ENCODE measurements at regions not wholly inside any gene's neighbourhood (a gene's known extent, or its start where the extent isn't known, plus 50 kb on each side); places are given as distances from the start of the nearest gene placed in this dataset.

DNA sequence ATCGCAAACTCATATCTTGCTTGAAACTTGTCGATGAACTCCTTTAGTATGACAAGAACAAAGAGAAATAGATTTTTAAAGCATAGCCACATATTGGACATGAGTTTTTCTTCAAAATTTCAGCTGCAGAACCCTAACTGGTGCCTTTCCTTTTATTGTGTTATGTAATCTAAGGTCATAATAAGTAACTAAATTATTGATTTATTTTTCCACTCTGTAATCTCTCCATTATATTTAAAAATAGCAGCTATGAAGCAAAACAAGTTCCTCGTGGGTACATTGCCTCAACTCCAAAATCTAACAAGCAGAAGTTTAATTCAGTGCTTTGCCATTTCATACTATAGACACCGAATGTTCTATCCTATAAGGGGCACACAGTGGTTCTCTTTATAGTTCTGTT is 159.2 kb upstream of the PRSS1 start:
- no peak overlapping the region for H3K4me3 ChIP-seq (ENCODE audit: control insufficient read depth, low read depth, low read length)
- no peak for DNase-seq (ENCODE audit: low read depth)
- no peak for TF ChIP-seq CTCF (conservative IDR thresholded peaks at IDR 0.05; ENCODE audit: control insufficient read depth, insufficient read depth, low read depth, low read length)

- peak; percentile 96 for TF ChIP-seq CTCF (conservative IDR thresholded peaks at IDR 0.05; ENCODE audit: control insufficient read depth, insufficient read depth, low read depth, low read length)
Observed at GRCh38 chr7:142587578-142588191, 161.6 kb upstream of the PRSS1 start.

GRCh38 chr7:142586611-142587010 is 162.7 kb upstream of the PRSS1 start:
- DNase-seq (ENCODE audit: low read depth) = no peak
- TF ChIP-seq CTCF (conservative IDR thresholded peaks at IDR 0.05; ENCODE audit: control insufficient read depth, insufficient read depth, low read depth, low read length) = no peak
- H3K4me3 ChIP-seq (ENCODE audit: control insufficient read depth, low read depth, low read length) = no peak overlapping the region

More at GRCh38 chr7:142587578-142588191, 161.6 kb upstream of the PRSS1 start:
- peak; percentile 87 for DNase-seq (ENCODE audit: low read depth)
- H3K4me3 ChIP-seq (ENCODE audit: control insufficient read depth, low read depth, low read length) = no peak overlapping the region

DNA sequence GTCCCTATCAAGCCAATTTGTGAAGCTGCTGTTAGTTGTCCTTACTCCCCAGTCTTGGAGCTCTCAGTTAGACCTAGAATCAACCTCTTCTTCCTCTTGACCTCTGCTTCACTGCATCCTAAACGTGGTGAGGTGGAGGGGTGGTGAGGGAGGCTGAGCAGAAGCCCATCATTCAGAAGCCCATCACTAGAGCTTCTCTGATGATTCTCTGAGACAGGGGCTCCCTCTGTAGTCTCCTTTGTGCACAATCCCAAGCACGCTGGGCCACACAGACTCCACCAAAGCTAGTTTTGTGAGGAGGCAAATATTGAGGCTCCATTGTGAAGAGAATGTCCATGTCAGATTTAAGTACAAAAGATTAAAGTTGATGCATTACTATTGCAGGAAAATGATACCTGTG is 163.8 kb upstream of the PRSS1 start:
- H3K4me3 ChIP-seq (ENCODE audit: control insufficient read depth, low read depth, low read length) = no peak overlapping the region
- DNase-seq (ENCODE audit: low read depth) = no peak
- TF ChIP-seq CTCF (conservative IDR thresholded peaks at IDR 0.05; ENCODE audit: control insufficient read depth, insufficient read depth, low read depth, low read length) = peak; percentile 19

DNA sequence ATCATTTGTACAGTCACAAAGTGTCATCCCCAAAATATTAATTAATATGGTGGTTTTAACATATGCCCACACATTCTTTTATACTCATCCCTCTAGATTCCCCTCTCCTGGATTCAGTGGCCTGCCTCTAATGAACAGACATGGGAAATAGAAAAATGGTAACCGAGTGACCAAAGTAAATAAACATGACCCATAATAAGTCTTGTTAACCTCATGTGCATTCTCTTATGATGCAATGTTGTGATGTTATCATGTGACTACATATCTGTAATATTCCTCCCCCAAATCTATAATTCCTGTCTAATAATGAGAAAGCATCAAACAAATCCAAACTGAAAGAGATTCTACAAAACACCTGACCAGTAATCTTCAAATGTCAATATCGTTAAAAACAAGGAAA is 164.5 kb upstream of the PRSS1 start:
- no peak for TF ChIP-seq CTCF (conservative IDR thresholded peaks at IDR 0.05; ENCODE audit: control insufficient read depth, insufficient read depth, low read depth, low read length)
- H3K4me3 ChIP-seq (ENCODE audit: control insufficient read depth, low read depth, low read length) = no peak overlapping the region
- DNase-seq (ENCODE audit: low read depth) = peak; percentile 51

GRCh38 chr7:142583446-142583845 is 165.8 kb upstream of the PRSS1 start:
- no peak overlapping the region for H3K4me3 ChIP-seq (ENCODE audit: control insufficient read depth, low read depth, low read length)
- no peak for TF ChIP-seq CTCF (conservative IDR thresholded peaks at IDR 0.05; ENCODE audit: control insufficient read depth, insufficient read depth, low read depth, low read length)
- DNase-seq (ENCODE audit: low read depth) = peak; percentile 93

DNA sequence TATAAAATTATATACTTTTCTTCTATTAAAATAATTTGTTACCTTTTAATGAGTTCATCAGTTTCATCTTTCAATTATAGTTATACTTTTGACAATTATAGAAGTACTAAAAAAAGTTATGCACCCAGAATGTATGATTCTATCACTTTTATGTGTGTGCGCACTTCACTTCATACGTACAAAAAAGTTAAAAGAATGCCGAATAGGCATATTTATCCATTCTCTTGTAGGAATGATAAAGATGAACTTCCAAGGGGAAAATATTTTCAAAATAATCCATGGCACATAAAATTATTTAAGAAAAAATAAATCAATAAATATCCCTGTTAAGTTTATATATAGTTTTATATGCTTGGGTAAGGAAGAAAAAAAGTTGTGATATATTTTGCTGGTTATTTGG is 166.9 kb upstream of the PRSS1 start:
- no peak overlapping the region for H3K4me3 ChIP-seq (ENCODE audit: control insufficient read depth, low read depth, low read length)
- TF ChIP-seq CTCF (conservative IDR thresholded peaks at IDR 0.05; ENCODE audit: control insufficient read depth, insufficient read depth, low read depth, low read length) = no peak
- no peak for DNase-seq (ENCODE audit: low read depth)
